GM13976 (cell line): ENCODE measurements at regions not wholly inside any gene's neighbourhood (a gene's known extent, or its start where the extent isn't known, plus 50 kb on each side); places are given as distances from the start of the nearest gene placed in this dataset.
"Not testable (repeated sequence)": the region's sequence is repeated elsewhere in the genome, so short reads cannot be mapped to it uniquely, and the experiment has no call there.

Source experiments
- DNase-seq: peaks from one replicate; pipeline ENCODE4 v3.0.0; 2012; ENCODE audit warnings: low spot score
- in situ Hi-C: fragments of 300-500 bp; cut with MboI; formaldehyde crosslinking; loops from one replicate; pipeline ENCODE4 v1.12.0; 2022; ENCODE audit warnings: low sequenced_read_pairs, mixed read lengths, inconsistent platforms; ENCODE audit not compliant: unreplicated experiment
- TF ChIP-seq, protein P1 (sequence below): IDR thresholded peaks from 2 replicates; pipeline ENCODE4 v1.5.1; 2012; ENCODE audit warnings: borderline replicate concordance, mild to moderate bottlenecking; ENCODE audit not compliant: insufficient read depth; ENCODE audit errors: extremely low read depth, missing control alignments, control extremely low read depth

DNA sequence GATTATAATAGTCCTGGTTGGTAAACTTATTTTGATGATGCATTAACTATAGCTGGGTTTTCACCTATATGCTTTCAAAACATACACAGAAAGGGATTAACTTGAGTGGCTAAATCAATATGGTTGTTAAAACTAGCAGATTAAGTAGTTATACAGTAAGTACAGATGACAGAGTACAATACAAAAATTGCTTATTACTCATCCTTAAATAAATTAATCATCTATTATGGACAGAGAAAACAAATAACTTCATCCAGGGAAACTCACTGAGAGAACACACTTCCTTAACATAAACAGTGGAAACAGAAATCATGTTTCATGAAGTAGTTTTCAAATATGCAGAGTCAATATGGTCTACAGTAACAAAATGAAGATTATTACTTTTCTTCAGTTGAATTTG lies 133.4 kb downstream of the AREG start:
- DNase-seq: no peak
- in situ Hi-C loops: no loop called here
- TF ChIP-seq, protein P1, sequence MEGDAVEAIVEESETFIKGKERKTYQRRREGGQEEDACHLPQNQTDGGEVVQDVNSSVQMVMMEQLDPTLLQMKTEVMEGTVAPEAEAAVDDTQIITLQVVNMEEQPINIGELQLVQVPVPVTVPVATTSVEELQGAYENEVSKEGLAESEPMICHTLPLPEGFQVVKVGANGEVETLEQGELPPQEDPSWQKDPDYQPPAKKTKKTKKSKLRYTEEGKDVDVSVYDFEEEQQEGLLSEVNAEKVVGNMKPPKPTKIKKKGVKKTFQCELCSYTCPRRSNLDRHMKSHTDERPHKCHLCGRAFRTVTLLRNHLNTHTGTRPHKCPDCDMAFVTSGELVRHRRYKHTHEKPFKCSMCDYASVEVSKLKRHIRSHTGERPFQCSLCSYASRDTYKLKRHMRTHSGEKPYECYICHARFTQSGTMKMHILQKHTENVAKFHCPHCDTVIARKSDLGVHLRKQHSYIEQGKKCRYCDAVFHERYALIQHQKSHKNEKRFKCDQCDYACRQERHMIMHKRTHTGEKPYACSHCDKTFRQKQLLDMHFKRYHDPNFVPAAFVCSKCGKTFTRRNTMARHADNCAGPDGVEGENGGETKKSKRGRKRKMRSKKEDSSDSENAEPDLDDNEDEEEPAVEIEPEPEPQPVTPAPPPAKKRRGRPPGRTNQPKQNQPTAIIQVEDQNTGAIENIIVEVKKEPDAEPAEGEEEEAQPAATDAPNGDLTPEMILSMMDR: no peak

DNA sequence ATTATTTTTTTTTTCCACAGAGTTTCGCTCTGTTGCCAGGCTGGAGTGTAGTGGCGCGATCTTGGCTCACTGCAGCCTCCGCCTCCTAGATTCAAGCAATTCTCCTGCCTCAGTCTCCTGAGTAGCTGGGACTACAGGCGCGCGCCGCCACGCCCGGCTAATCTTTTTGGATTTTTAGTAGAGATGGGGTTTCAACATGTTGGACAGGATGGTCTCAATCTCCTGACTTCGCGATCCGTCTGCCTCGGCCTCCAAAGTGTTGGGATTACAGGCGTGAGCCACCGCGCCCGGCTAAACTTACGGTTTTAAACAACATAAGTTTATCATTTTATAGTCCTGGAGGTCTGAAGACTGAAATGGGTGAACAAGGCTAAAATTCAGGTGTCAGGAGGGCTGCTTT lies 133.9 kb downstream of the AREG start:
- DNase-seq, in situ Hi-C loops: not testable (repeated sequence)

DNA sequence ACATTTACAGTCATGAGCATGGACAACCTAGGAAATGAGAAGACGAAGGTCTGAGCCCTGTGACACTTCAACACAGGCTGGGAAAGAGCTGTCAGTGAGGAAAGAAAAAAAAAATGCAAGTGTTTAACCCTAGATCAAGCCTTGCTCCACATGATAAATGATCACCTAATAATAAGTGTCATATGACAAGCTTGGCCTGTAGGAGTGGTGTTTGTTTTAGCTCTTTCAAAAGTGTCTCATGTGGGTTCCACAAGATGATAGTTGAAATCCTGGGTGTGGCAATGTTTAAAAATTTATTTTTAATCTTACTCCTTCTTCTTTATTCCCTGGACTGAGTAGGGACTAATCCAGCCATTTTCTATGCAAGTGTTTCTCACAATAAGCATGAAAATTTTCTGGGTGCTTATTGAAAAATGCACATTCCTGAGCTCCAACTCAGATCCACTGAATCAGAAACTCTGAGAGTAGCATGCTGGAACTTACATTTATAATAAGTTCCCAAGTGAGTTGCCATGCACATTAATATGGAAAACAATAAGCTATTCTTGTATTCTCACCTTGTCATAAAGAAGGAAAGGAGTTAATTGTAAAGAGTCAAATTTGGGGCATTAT lies 138.3 kb downstream of the AREG start:
- no peak for DNase-seq
- TF ChIP-seq, protein P1: no peak
- in situ Hi-C loops: no loop called here

DNA sequence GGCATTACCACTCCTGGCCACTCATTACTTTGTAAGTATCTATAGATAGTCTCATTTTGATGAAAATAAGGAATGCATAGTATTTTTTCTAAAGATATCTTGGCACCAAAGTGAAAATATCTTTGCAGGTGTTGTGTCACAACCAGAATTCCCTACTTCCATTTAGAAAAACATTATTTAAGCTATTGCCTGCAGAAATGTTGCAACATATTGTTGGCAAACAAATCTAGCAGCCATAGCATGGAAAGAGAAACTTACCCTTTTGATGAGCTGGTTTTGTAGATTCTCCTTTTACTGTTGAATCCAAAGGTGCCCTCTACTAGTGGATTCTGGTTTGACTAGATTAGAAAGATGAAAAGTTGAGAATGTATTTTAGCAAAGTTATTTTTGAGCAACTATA lies 138.8 kb downstream of the AREG start:
- in situ Hi-C loops: no loop called here
- TF ChIP-seq, protein P1: no peak
- no peak for DNase-seq

DNA sequence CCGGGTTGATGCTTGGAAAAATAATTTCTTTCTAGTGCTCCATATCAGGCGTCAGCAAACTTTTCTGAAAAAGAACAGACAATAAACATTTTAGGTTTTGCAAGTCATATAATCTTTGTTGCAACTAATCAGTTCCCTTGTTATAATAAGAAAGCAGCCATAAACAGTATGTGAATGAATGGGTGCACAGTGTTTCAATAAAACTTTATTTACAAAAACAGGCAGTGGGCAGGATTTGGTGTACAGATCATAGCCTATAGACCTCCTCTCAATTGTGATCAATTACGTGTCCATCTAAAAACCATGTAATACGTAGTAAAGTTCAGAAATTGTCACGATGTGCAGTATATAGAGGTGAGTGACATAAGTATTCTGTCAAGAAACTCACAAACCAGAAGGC lies 143.4 kb downstream of the AREG start:
- TF ChIP-seq, protein P1: no peak
- in situ Hi-C loops: no loop called here
- no peak for DNase-seq

DNA sequence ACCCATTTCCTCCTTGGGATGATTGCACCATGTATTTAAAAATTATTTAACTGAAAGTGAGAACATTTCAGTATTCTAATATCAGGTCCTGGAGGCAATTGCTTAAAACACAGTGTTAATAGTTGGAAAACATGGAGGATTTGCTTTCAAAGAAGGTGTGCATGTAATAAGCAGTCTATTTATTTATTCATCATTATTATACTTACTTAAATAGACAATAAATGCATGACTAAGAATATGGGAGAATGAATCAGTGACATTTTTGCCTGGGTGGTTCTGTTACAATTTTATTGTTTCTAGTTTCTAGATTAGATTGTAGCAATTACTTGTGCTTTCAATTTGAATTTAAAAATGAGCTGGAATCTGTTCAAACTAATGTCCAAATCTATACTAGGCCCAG lies 145.5 kb downstream of the AREG start:
- DNase-seq: no peak
- TF ChIP-seq, protein P1: no peak
- in situ Hi-C loops: no loop called here

DNA sequence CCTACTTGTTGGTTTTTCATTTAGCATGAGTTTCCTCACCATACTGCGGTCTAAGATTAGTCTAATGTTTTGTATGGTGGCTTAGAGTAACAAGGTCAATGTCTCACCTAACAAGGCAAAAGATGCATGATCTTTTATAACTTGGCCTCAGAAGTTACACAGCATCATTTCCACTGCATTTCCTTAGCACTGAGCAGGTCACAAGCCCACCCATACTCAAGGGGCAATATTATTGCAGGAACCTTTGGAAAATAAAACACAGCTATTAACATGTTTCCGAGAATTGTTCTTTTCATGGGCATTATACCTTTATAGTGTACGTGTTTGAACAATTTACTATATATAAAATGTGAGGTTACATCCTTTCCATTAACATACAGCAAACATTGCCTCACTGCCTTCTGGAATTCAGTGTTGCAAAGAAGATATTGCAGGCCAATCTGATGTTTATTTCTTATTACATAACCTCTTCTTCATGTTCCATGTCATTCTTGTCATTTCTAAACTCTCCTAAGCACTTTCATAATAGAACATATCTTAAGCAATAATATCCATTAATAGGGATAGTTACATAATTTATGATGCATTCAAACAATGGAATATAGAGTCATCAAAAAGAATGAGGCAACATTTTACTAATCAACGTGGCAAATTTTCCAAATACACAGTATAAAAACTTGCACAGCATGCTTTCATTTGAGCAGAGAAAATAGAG lies 153.8 kb downstream of the AREG start:
- in situ Hi-C loops: no loop called here
- TF ChIP-seq, protein P1: no peak
- no peak for DNase-seq
